HCT116 (cell line): ENCODE measurements at regions not wholly inside any gene's neighbourhood (a gene's known extent, or its start where the extent isn't known, plus 50 kb on each side); places are given as distances from the start of the nearest gene placed in this dataset.

Experiments used
- ATAC-seq: fragments of 200-7000 bp; cut with Tn5 transposase; 2 replicates; pipeline ENCODE4 v1.9.1; 2020; ENCODE audit warnings: mild to moderate bottlenecking, moderate library complexity
- BruUV-seq: library from RNA; stranded (reverse); fragments of 400-500 nt; replicated peaks from 2 replicates; lab custom pipeline; 2021; lab: Mats Ljungman, UMichigan
- CTCF ChIA-PET: fragments of 300-600 bp; sonication (Branson Sonifier 250); formaldehyde crosslinking; loops from one replicate; lab custom pipeline; 2021; ENCODE audit warnings: antibody characterized with exemption; lab: Charles Lee
- POLR2A ChIA-PET: fragments of 300-600, 350-600 bp; sonication (Branson Sonifier 250); formaldehyde crosslinking; loops from one replicate; lab custom pipeline; 2021; ENCODE audit warnings: antibody characterized with exemption; lab: Charles Lee
- RAD21 ChIA-PET, 2 experiments: fragments of 300-600 bp; sonication (Branson Sonifier 250); formaldehyde crosslinking; loops; one replicate each; lab custom pipeline; 2023; ENCODE audit warnings: low total read pairs in 2 of 2; ENCODE audit not compliant: uncharacterized antibody in 2 of 2, unreplicated experiment in 2 of 2, low non-redundant PET in 1 of 2; lab: Charles Lee
- DNase-seq: peaks from one replicate; pipeline ENCODE4 v3.0.0-alpha.2; 2010; ENCODE audit warnings: low read depth, low spot score
- H2AFZ ChIP-seq: fragments of 200-600 bp; shearing (Covaris generic), sonication (generic); 2 replicates; pipeline ENCODE4 v1.6.1; 2017; ENCODE audit warnings: low read depth, mixed run types, mixed read lengths, antibody characterized with exemption, low read length; ENCODE audit not compliant: poor library complexity, severe bottlenecking
- H3K27ac ChIP-seq: 2 replicates; pipeline ENCODE4 v1.5.1; 2012; ENCODE audit warnings: low read depth, low read length
- H3K27me3 ChIP-seq: fragments of 200-600 bp; sonication (generic); 2 replicates; pipeline ENCODE4 v1.6.1; 2016; ENCODE audit warnings: mixed run types, low read length, mixed read lengths; ENCODE audit not compliant: insufficient read depth
- H3K36me3 ChIP-seq, 2 experiments: fragments of 200-500 bp in 1 of 2; fragments of 200-600 bp in 1 of 2; sonication (Bioruptor generic) in 1 of 2; sonication (generic) in 1 of 2; 2 replicates each; pipeline versions ENCODE4 v1.5.1 to v1.6.1; 2014 to 2016; ENCODE audit warnings: low read length in 2 of 2, inconsistent platforms in 1 of 2, mixed read lengths in 1 of 2, mixed run types in 1 of 2; ENCODE audit not compliant: insufficient read depth in 2 of 2, control insufficient read depth in 1 of 2
- H3K4me1 ChIP-seq, 2 experiments: fragments of 200-600 bp in 1 of 2; sonication (generic) in 1 of 2; 2 replicates each; pipeline versions ENCODE4 v1.5.1 to v1.6.1; 2012 to 2017; ENCODE audit warnings: low read length in 2 of 2, inconsistent platforms in 1 of 2, mild to moderate bottlenecking in 1 of 2, mixed read lengths in 1 of 2, mixed run types in 1 of 2, moderate library complexity in 1 of 2; ENCODE audit not compliant: insufficient read depth in 2 of 2, control insufficient read depth in 1 of 2
- H3K4me2 ChIP-seq: fragments of 200-600 bp; sonication (generic); 2 replicates; pipeline ENCODE4 v1.6.1; 2017; ENCODE audit warnings: mixed run types, low read length, mixed read lengths
- H3K4me3 ChIP-seq, 2 experiments: fragments of 200-600 bp in 1 of 2; sonication (generic) in 1 of 2; replicated peaks in 1 of 2; 2 replicates each; pipeline ENCODE4 v1.5.1; 2011 to 2016; ENCODE audit warnings: low read length in 2 of 2, control low read depth in 1 of 2, low read depth in 1 of 2, mild to moderate bottlenecking in 1 of 2, mixed read lengths in 1 of 2, mixed run types in 1 of 2
- H3K79me2 ChIP-seq: fragments of 200-600 bp; sonication (generic); 2 replicates; pipeline ENCODE4 v1.6.1; 2017; ENCODE audit warnings: mild to moderate bottlenecking, mixed run types, low read length, moderate library complexity, mixed read lengths; ENCODE audit not compliant: insufficient read depth
- H3K9ac ChIP-seq: fragments of 200-600 bp; sonication (generic); 2 replicates; pipeline ENCODE4 v1.6.1; 2016; ENCODE audit warnings: low read length, mixed read lengths
- H3K9me2 ChIP-seq: fragments of 200-600 bp; sonication (generic), shearing (Covaris generic); 2 replicates; pipeline ENCODE4 v1.6.1; 2017; ENCODE audit warnings: mixed run types, mild to moderate bottlenecking, moderate library complexity; ENCODE audit not compliant: insufficient read depth
- H3K9me3 ChIP-seq, 2 experiments: fragments of 200-500 bp in 1 of 2; fragments of 200-600 bp in 1 of 2; sonication (Bioruptor generic) in 1 of 2; sonication (generic) in 1 of 2; 2 replicates each; pipeline ENCODE4 v1.6.1; 2014 to 2017; ENCODE audit warnings: low read length in 2 of 2, mixed read lengths in 2 of 2, inconsistent platforms in 1 of 2, low read depth in 1 of 2, mild to moderate bottlenecking in 1 of 2, mixed run types in 1 of 2, moderate library complexity in 1 of 2; ENCODE audit not compliant: control insufficient read depth in 1 of 2, insufficient read depth in 1 of 2
- H4K20me1 ChIP-seq: fragments of 200-600 bp; sonication (generic), shearing (Covaris generic); 2 replicates; pipeline ENCODE4 v1.6.1; 2017; ENCODE audit warnings: mixed run types, mild to moderate bottlenecking, moderate library complexity; ENCODE audit not compliant: insufficient read depth
- CBX3 ChIP-seq: IDR thresholded peaks from 2 replicates; pipeline ENCODE4 v1.6.1; 2012; ENCODE audit warnings: low read depth
- CEBPB ChIP-seq: IDR thresholded peaks from 2 replicates; pipeline ENCODE4 v1.6.1; 2012; ENCODE audit warnings: low read depth
- EZH2 ChIP-seq: fragments of 200-600 bp; sonication (generic); IDR thresholded peaks from 2 replicates; pipeline ENCODE4 v1.6.1; 2017; ENCODE audit warnings: antibody characterized with exemption, mixed run types
- EZH2phosphoT487 ChIP-seq: fragments of 200-600 bp; IDR thresholded peaks from 2 replicates; pipeline ENCODE4 v1.6.1; 2018; ENCODE audit warnings: antibody characterized with exemption, borderline replicate concordance
- FOSL1 ChIP-seq: IDR thresholded peaks from 2 replicates; pipeline ENCODE4 v1.6.1; 2012; ENCODE audit warnings: low read depth
- JUND ChIP-seq: IDR thresholded peaks from 2 replicates; pipeline ENCODE4 v1.6.1; 2012
- RAD21 ChIP-seq: IDR thresholded peaks from 2 replicates; pipeline ENCODE4 v1.6.1; 2012; ENCODE audit warnings: low read depth, mild to moderate bottlenecking
- SIN3A ChIP-seq: IDR thresholded peaks from 2 replicates; pipeline ENCODE4 v1.6.1; 2012; ENCODE audit warnings: low read depth
- SRF ChIP-seq: IDR thresholded peaks from 2 replicates; pipeline ENCODE4 v1.6.1; 2012; ENCODE audit warnings: low read depth
- TCF7L2 ChIP-seq: IDR thresholded peaks from 2 replicates; pipeline ENCODE4 v1.7.0; 2011; ENCODE audit warnings: borderline replicate concordance, inconsistent platforms; ENCODE audit not compliant: insufficient read depth, insufficient read length; ENCODE audit errors: extremely low read depth
- YY1 ChIP-seq: IDR thresholded peaks from 2 replicates; pipeline ENCODE4 v1.6.1; 2011; ENCODE audit warnings: low read length, low read depth, moderate library complexity, mild to moderate bottlenecking; ENCODE audit not compliant: insufficient replicate concordance; ENCODE audit errors: extremely low read depth
- ZFX ChIP-seq: fragments of 450-650 bp; IDR thresholded peaks from 2 replicates; pipeline ENCODE4 v1.6.1; 2017
- ZNF274 ChIP-seq: fragments of 200-500 bp; sonication (Bioruptor generic); IDR thresholded peaks from 2 replicates; pipeline ENCODE4 v1.6.1; 2014; ENCODE audit warnings: mild to moderate bottlenecking, low read depth, low read length, inconsistent platforms
- intact Hi-C: fragments of 100-400 bp; cut with micrococcal nuclease; formaldehyde crosslinking; loops from 2 replicates; pipeline ENCODE4 v1.10.0; 2022
- TF ChIP-seq, protein P1 (sequence below): IDR thresholded peaks from 2 replicates; pipeline ENCODE4 v1.6.1; 2011; ENCODE audit warnings: mild to moderate bottlenecking, low read length, moderate library complexity; ENCODE audit not compliant: insufficient replicate concordance; ENCODE audit errors: extremely low read depth

DNA sequence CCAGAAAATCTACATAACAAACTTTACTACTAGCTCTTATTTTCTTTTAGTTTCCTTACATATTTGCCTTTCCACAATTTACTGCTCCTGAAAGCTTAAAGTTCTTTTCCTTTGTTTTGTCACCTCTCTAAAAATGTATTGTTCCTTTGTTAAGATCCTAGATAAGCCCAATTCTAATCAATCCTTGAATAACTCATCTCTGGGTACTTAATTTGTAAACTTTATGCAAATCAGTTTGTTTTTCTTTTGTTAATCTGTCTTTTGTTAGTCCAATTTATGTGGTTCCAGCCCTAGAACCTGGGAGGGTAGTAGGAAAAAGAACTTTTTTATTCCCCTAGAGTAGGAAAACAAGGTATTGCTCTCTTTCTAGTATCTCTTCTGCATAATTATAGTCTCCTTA, 444.7 kb downstream of the PCDH10 start:
- ChIA-PET RAD21 (no interaction called here), POLR2A (no interaction called here), CTCF (no interaction called here)
- no peaks in the 10 kb centered on the region for H3K9me2 ChIP-seq
- H3K4me2 ChIP-seq = no peak overlapping the region
- TF ChIP-seq ZFX (no peak), CBX3 (no peak)
- no peak overlapping the region for H3K4me3 ChIP-seq
- H3K9me3 ChIP-seq = no peaks in the 10 kb centered on the region
- no TSS peak for BruUV-seq
- intact Hi-C loops = no loop called here
- H2AFZ ChIP-seq = no peak overlapping the region
- H4K20me1 ChIP-seq = no peaks in the 10 kb centered on the region
- H3K9ac ChIP-seq = no peak overlapping the region
- no peak overlapping the region for H3K27ac ChIP-seq
- H3K27me3 ChIP-seq = no peaks in the 10 kb centered on the region
- no peaks in the 10 kb centered on the region for H3K36me3 ChIP-seq
- ATAC-seq = no peak
- no peaks in the 10 kb centered on the region for H3K4me1 ChIP-seq
- DNase-seq = no peak
- no peaks in the 10 kb centered on the region for H3K79me2 ChIP-seq

DNA sequence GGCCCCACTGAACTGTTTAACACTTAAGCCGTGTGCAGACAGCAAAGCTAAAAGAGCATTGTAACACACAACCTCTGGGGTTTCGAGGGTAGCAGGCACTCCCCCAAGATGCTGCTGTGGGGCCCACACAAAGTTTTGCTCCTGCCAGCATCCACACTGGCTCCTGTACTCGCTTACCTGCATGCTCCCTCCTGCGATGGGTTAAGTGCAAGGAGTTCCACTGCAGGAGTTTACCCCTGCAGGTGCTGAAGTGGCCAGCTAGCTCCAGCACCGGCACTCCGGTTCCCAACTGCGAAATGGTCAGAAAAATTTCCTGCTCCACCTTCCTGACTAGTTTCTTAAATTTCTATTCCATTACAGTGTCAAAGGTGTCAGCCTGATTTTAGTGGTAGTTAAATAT, 443.5 kb downstream of the PCDH10 start:
- RAD21 ChIA-PET = no interaction called here
- no peak overlapping the region for H2AFZ ChIP-seq
- ATAC-seq (no peak), DNase-seq (no peak)
- no peaks in the 10 kb centered on the region for H3K4me1 ChIP-seq
- H3K9ac ChIP-seq = no peak overlapping the region
- no peaks in the 10 kb centered on the region for H3K36me3 ChIP-seq
- no peaks in the 10 kb centered on the region for H3K79me2 ChIP-seq
- H3K27me3 ChIP-seq = no peaks in the 10 kb centered on the region
- TF ChIP-seq, protein P1, sequence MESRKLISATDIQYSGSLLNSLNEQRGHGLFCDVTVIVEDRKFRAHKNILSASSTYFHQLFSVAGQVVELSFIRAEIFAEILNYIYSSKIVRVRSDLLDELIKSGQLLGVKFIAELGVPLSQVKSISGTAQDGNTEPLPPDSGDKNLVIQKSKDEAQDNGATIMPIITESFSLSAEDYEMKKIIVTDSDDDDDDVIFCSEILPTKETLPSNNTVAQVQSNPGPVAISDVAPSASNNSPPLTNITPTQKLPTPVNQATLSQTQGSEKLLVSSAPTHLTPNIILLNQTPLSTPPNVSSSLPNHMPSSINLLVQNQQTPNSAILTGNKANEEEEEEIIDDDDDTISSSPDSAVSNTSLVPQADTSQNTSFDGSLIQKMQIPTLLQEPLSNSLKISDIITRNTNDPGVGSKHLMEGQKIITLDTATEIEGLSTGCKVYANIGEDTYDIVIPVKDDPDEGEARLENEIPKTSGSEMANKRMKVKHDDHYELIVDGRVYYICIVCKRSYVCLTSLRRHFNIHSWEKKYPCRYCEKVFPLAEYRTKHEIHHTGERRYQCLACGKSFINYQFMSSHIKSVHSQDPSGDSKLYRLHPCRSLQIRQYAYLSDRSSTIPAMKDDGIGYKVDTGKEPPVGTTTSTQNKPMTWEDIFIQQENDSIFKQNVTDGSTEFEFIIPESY = no peak
- TF ChIP-seq ZNF274 (no peak), RAD21 (no peak), JUND (no peak), EZH2phosphoT487 (no peak), SIN3A (no peak), CEBPB (no peak), FOSL1 (no peak), EZH2 (no peak), YY1 (no peak), SRF (no peak), TCF7L2 (no peak)
- H4K20me1 ChIP-seq = no peaks in the 10 kb centered on the region
- no peak overlapping the region for H3K27ac ChIP-seq
- no peak overlapping the region for H3K4me3 ChIP-seq
- H3K9me2 ChIP-seq = no peaks in the 10 kb centered on the region
- POLR2A ChIA-PET = no interaction called here
- CTCF ChIA-PET = no interaction called here
- BruUV-seq = no TSS peak
- H3K9me3 ChIP-seq = no peaks in the 10 kb centered on the region
- H3K4me2 ChIP-seq = no peak overlapping the region
- intact Hi-C loops = no loop called here
